NCI-H82 treated with DMSO at 0.1 percent for 48 hours (cell line): ENCODE measurements at regions not wholly inside any gene's neighbourhood (a gene's known extent, or its start where the extent isn't known, plus 50 kb on each side); places are given as distances from the start of the nearest gene placed in this dataset.
"Not testable (repeated sequence)": the region's sequence is repeated elsewhere in the genome, so short reads cannot be mapped to it uniquely, and the experiment has no call there.

Source experiments
- DNase-seq: peaks from one replicate; lab custom pipeline; 2025; ENCODE audit not compliant: unreplicated experiment; lab: John Stamatoyannopoulos, UW

DNA sequence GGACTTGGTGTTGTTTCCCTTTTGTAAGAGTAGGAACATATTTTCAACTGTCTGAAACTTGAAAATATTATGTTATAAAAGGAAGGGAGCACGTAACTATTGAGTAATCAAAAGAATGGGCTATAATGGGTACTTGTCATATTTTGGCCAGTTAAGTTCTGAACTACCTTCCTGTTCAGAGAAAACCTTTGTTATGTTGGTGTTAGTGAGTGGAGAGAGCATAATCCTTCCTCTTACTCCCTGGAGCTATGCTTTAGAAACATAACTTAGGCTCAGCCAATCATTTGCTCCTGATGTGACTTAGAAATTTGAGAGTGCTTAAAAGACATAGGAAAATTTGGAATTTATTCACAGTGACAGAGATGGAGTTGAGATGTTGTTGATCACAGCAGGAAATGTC is 482.5 kb upstream of the SPRY2 start:
- DNase-seq: no peak

GRCh38 chr13:80821466-80821865 is 480.5 kb upstream of the SPRY2 start:
- no peak for DNase-seq

DNA sequence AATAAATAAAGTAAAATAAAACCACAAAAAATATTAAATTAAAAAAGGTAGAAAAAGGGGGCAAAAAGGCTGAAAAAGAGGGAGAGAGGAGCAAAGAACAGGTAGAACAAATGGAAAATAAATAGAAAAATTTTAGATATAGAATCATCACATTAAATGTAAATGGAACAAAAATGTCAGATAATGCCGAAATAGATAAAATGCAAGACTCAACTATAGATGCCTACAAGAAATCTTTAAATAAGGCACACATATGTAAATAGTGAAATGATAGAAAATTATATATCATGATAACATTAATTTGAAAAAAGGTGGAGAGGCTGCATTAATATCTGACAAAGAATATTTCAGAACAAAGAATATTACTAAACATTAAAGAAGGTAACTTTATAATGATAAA is 477.1 kb upstream of the SPRY2 start:
- no peak for DNase-seq

DNA sequence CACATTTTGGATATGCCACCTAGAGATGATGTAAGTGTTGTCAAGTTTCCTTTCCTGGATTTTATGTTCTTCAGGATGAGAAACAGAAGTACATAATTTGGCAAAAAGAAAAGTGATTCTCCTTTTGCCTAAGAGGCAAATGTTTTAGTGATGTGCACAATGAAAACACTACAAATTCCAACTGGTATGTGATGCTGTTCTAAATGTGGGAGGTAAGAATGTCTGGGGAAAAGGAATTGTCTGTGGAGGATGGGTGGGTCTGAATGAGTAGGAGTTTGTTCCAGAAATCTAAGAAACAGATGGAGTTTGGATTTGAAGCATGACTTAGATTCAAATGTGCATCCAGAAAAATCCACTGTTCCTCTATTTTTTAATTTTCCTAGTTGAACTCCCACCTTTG is 473.6 kb upstream of the SPRY2 start:
- no peak for DNase-seq

- not testable (repeated sequence) for DNase-seq
Measured at GRCh38 chr13:80810294-80810693, 469.4 kb upstream of the SPRY2 start.

DNA sequence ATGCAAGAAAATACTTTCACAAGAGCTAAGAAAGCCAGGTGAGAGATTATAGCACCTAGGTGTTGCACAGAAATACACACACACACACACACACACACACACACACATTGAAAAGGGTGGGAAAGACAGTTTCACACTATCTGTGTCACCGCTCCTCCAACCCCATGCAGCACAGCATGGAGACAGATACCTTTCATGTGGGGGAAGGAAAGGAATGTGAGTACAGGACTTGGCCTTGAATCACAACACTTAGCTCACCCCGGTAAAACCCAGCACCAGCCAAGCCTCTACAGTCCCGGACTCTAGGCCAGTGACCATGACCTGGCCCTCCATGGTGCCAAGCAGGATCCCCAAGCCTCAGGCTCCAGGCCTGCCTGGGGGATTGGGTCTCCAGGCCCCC is 462.0 kb upstream of the SPRY2 start:
- DNase-seq: no peak

DNA sequence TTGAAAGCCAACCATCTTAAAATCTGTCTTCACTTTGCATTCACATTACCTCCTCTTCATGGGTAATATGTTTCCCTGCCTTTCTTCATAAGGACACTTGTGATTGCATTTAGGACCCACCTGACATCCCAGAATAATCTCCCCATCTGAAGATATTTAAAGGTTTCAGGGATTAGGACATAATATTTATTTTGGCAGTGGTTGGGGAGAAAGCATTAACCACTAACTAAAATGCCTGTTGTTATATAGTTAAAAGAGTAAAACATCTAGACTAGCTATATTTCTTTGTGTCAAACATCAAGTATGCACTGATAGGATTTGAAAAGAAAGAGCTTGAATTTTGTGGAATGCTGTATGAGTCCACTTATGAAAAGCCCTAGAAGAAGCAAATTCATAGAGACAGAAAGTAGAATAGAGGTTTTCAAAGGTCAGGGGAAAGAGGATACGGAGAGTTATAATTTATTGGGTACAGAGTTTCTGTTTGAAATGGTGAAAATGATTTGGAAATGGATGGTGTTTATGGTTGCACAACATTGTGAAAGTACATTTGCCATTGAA is 457.7 kb upstream of the SPRY2 start:
- no peak for DNase-seq

GRCh38 chr13:80787604-80788003 is 446.7 kb upstream of the SPRY2 start:
- no peak for DNase-seq

GRCh38 chr13:80783926-80784565 is 443.1 kb upstream of the SPRY2 start:
- DNase-seq: peak; percentile 38

GRCh38 chr13:80782441-80782840 is 441.5 kb upstream of the SPRY2 start:
- DNase-seq: peak; percentile 99

DNA sequence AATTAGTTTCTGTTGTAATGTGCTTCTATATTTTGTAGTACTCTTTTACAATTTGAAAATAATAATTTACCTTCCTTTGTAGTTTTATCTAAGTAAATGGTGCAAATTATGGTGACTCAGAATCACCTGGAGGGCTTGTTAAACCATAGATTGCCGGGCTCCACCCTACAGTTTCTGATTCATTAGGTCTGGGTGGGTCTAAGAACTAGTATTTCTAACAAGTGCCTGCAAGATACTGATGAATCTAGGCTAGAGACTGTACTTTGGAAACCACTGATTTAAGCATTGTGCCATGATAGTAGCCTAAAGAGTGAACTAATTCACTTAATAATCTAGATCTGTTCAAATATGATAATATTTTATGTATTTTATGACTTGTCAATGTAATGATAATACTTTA is 437.4 kb upstream of the SPRY2 start:
- no peak for DNase-seq

GRCh38 chr13:80757694-80758093 is 416.8 kb upstream of the SPRY2 start:
- DNase-seq: no peak

DNA sequence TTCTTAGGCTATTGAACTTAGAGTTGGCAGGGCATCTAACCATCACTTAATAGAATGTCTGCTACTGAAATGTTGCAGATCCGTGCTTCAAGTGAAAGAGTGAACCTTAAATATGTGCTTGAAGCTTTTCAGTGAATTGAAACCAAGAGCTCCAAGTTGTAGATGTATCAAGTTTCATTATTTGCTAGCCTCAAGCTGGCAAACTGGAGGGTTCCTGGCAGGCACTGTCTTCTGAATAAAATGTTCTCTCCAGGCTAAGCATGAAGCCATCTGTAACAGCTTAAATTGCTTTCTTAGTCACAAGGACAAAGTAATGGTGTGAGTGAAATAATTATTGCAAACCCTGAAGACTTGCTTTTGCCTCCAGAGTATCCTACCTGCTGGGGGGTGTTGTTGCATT is 415.0 kb upstream of the SPRY2 start:
- no peak for DNase-seq

DNA sequence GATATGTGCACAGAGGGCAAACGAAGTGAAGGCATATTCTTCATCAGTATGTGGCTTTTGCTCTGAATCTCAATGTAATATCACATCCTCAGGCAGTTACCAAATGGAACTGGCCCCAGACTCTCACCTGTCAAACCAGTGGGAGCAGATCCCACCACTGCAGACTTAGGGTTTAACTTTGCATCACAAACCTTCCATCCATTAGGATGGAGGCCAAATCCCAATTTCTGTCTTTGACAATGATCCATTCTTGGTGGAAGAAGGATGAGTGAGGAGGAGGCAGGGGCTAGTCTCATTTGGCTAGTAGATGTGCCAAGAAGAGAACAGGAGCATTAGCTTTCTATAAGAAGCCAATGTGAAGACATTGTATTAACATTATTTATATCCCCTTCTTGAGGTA is 413.5 kb upstream of the SPRY2 start:
- no peak for DNase-seq

DNA sequence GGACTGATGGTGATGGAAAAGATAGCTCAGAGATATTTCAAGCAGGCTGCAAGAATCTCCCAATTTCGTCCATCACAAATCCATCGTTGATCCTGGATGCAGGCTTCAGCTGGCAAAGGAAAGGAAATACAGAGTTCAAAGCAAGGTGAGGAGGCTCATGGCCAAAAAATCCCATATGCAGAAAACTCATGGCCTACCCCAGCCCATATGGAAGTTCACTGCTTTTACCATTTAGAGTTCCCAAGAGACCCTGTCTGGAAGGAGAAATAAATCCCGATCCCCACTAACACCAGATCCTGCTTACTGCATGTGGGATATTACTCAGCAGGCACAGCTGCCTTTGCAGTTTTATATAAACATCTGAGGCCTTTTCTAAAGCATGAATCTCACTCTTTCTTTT is 412.9 kb upstream of the SPRY2 start:
- no peak for DNase-seq

- DNase-seq: no peak
Measured at GRCh38 chr13:80751854-80752253, 410.9 kb upstream of the SPRY2 start.

- no peak for DNase-seq
Measured at GRCh38 chr13:80744147-80744914, 403.4 kb upstream of the SPRY2 start.

- DNase-seq: no peak
Measured at GRCh38 chr13:80742033-80742432, 401.1 kb upstream of the SPRY2 start.

GRCh38 chr13:80740071-80740470 is 399.1 kb upstream of the SPRY2 start:
- DNase-seq: no peak

GRCh38 chr13:80737513-80737912 is 396.6 kb upstream of the SPRY2 start:
- no peak for DNase-seq

DNA sequence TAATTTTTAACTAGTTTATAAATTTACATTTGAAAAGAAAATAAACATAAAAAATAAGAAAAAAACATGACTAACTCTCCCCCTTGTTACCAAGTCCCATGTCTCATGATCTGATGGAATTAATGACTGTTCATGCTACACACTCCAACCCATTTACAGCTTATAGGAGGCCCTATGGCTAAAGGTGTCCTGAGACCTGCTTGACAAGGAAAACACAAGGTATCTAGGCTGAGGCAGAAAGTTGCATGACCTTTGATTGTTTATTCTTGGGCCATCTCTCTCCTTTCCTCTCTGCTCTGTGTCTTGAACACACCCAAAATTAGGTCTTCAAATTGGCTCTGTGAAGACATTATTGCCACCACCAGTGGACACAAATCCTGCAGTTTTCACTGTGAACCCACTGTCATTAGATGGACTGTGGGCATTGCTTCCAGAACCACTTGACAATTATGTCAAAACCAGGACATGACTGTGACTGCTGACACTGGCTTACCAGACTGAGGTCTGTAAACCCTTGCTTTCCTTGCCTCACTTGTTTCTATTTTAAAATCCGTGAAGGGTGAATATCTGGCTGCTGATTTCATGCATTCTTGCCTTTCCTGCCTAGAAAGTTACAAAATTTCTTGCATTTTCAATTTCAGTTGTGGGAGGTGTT is 386.5 kb upstream of the SPRY2 start:
- DNase-seq: no peak

GRCh38 chr13:80726868-80727267 is 385.9 kb upstream of the SPRY2 start:
- DNase-seq: no peak
